ENCODE measurements at regions not wholly inside any gene's neighbourhood (a gene's known extent, or its start where the extent isn't known, plus 50 kb on each side); places are given as distances from the start of the nearest gene placed in this dataset.

- TF ChIP-seq CTCF (IDR thresholded peaks at IDR 0.05) (no peak), POLR2A (IDR thresholded peaks at IDR 0.05) (no peak)
Measured at GRCh38 chr20:39865446-39865845, 823.6 kb downstream of the MAFB start.

All from stomach (tissue), 4 donors.